SU-DHL-6 (cell line): ENCODE measurements at regions not wholly inside any gene's neighbourhood (a gene's known extent, or its start where the extent isn't known, plus 50 kb on each side); places are given as distances from the start of the nearest gene placed in this dataset.

Experiments
- H2AFZ ChIP-seq: fragments of 200-600 bp; sonication (generic); 2 replicates; pipeline ENCODE4 v1.6.1; 2014; ENCODE audit warnings: low read depth, mild to moderate bottlenecking, moderate library complexity, mixed read lengths, antibody characterized with exemption, low read length; ENCODE audit not compliant: severe bottlenecking
- H3F3A ChIP-seq: fragments of 200-600 bp; shearing (Covaris generic); 2 replicates; pipeline ENCODE4 v1.6.0; 2016; ENCODE audit warnings: antibody characterized with exemption, mild to moderate bottlenecking; ENCODE audit not compliant: insufficient read depth
- H3K27ac ChIP-seq: fragments of 200-600 bp; sonication (generic); 2 replicates; pipeline ENCODE4 v1.5.1; 2016; ENCODE audit warnings: low read depth, mild to moderate bottlenecking, low read length, moderate library complexity, mixed read lengths
- H3K27me3 ChIP-seq: fragments of 200-600 bp; sonication (generic), shearing (Covaris generic); 2 replicates; pipeline ENCODE4 v1.6.0; 2014; ENCODE audit warnings: mild to moderate bottlenecking, low read length
- H3K36me3 ChIP-seq: fragments of 200-600 bp; sonication (generic); 2 replicates; pipeline ENCODE4 v1.6.1; 2014; ENCODE audit warnings: mild to moderate bottlenecking, low read length, mixed read lengths
- H3K4me2 ChIP-seq: fragments of 300-600, 200-600 bp; shearing (Covaris generic), sonication (generic); 2 replicates; pipeline ENCODE4 v1.6.0; 2014; ENCODE audit warnings: low read length, low read depth, mild to moderate bottlenecking; ENCODE audit not compliant: poor library complexity, severe bottlenecking
- H3K4me3 ChIP-seq: fragments of 200-600 bp; sonication (generic); 2 replicates; pipeline ENCODE4 v1.5.1; 2014; ENCODE audit warnings: antibody characterized with exemption, low read length, mild to moderate bottlenecking, mixed read lengths; ENCODE audit not compliant: insufficient read depth, poor library complexity, severe bottlenecking
- H3K79me2 ChIP-seq: fragments of 200-600 bp; sonication (generic); 2 replicates; pipeline ENCODE4 v1.6.1; 2014; ENCODE audit warnings: mild to moderate bottlenecking, low read length, moderate library complexity; ENCODE audit not compliant: insufficient read depth
- H3K9ac ChIP-seq: fragments of 200-600 bp; sonication (generic); 2 replicates; pipeline ENCODE4 v1.7.0; 2014; ENCODE audit warnings: mild to moderate bottlenecking, low read length
- H3K9me2 ChIP-seq: fragments of 200-600 bp; sonication (generic); replicated peaks from 2 replicates; pipeline ENCODE4 v1.6.1; 2014; ENCODE audit warnings: low read length; ENCODE audit not compliant: insufficient read depth
- H3K9me3 ChIP-seq: fragments of 200-600 bp; sonication (generic); 2 replicates; pipeline ENCODE4 v1.6.1; 2014; ENCODE audit warnings: low read length, mixed read lengths; ENCODE audit not compliant: insufficient read depth
- H4K20me1 ChIP-seq: fragments of 200-600 bp; sonication (generic); 2 replicates; pipeline ENCODE4 v1.6.1; 2014; ENCODE audit warnings: low read depth, mild to moderate bottlenecking, antibody characterized with exemption, low read length, moderate library complexity, mixed read lengths
- CTCF ChIP-seq: fragments of 200-600 bp; sonication (generic); IDR thresholded peaks from one replicate; pipeline ENCODE4 v1.5.1; 2017; ENCODE audit warnings: antibody characterized with exemption, mild to moderate bottlenecking, low read length, moderate library complexity; ENCODE audit not compliant: insufficient read depth, poor library complexity, severe bottlenecking
- EZH2phosphoT487 ChIP-seq: fragments of 200-600 bp; sonication (generic), shearing (Covaris generic); conservative IDR thresholded peaks from 2 replicates; pipeline ENCODE4 v1.6.1; 2018; ENCODE audit warnings: mild to moderate bottlenecking, antibody characterized with exemption, low read length, moderate library complexity, mixed read lengths

GRCh38 chrX:134163836-134164235, 73.1 kb upstream of the CCDC160 start:
- no peaks in the 10 kb centered on the region for H3K9me3 ChIP-seq
- no peaks in the 10 kb centered on the region for H4K20me1 ChIP-seq

DNA sequence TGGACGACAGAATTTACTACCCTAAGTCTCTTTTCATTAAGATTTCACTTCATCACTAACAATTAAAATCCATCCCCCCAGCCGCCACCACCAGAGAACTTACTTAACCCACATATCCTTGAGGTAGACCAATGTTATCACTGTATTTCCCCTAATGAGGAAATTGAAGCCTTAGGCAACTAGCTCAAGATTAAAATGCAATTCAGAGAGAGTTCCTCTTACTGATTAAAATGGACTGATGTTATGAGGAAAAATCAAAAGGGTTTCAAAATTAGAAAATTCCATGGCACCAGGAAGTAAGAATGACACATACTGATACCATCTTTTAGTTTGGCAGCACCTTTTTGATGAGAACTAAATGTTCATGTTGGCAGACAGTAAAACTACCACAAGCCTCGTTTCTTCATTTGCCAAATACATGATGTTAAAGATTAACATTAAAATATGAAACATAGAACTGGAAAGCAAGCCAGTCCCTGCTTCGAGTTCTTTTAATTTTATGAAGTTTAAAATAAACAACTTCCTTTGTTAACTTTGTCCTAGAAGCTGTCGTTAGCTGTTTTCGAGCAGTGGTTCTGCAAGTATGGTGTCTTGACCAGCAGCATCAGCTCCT, 69.3 kb upstream of the CCDC160 start:
- no peak overlapping the region for H3K9ac ChIP-seq
- H3K27me3 ChIP-seq, result no peaks in the 10 kb centered on the region
- H3K27ac ChIP-seq, result no peak overlapping the region
- no peak overlapping the region for H3K4me3 ChIP-seq
- no peaks in the 10 kb centered on the region for H3K36me3 ChIP-seq
- H3K9me3 ChIP-seq, result no peaks in the 10 kb centered on the region
- H3F3A ChIP-seq, result no peaks in the 10 kb centered on the region
- H3K79me2 ChIP-seq, result no peaks in the 10 kb centered on the region
- no peaks in the 10 kb centered on the region for H3K9me2 ChIP-seq
- no peak overlapping the region for H3K4me2 ChIP-seq
- H2AFZ ChIP-seq, result no peak overlapping the region
- TF ChIP-seq EZH2phosphoT487 (no peak), CTCF (no peak)
- no peaks in the 10 kb centered on the region for H4K20me1 ChIP-seq

More at GRCh38 chrX:134163836-134164235, 73.1 kb upstream of the CCDC160 start:
- H3K4me3 ChIP-seq, result no peak overlapping the region
- H3K9ac ChIP-seq, result no peak overlapping the region
- no peaks in the 10 kb centered on the region for H3F3A ChIP-seq
- H3K9me2 ChIP-seq, result no peaks in the 10 kb centered on the region
- H3K27ac ChIP-seq, result no peak overlapping the region
- H3K27me3 ChIP-seq, result no peaks in the 10 kb centered on the region
- no peak overlapping the region for H3K4me2 ChIP-seq
- H2AFZ ChIP-seq, result no peak overlapping the region
- H3K36me3 ChIP-seq, result no peaks in the 10 kb centered on the region
- no peak for TF ChIP-seq EZH2phosphoT487
- no peak for TF ChIP-seq CTCF
- H3K79me2 ChIP-seq, result no peaks in the 10 kb centered on the region

DNA sequence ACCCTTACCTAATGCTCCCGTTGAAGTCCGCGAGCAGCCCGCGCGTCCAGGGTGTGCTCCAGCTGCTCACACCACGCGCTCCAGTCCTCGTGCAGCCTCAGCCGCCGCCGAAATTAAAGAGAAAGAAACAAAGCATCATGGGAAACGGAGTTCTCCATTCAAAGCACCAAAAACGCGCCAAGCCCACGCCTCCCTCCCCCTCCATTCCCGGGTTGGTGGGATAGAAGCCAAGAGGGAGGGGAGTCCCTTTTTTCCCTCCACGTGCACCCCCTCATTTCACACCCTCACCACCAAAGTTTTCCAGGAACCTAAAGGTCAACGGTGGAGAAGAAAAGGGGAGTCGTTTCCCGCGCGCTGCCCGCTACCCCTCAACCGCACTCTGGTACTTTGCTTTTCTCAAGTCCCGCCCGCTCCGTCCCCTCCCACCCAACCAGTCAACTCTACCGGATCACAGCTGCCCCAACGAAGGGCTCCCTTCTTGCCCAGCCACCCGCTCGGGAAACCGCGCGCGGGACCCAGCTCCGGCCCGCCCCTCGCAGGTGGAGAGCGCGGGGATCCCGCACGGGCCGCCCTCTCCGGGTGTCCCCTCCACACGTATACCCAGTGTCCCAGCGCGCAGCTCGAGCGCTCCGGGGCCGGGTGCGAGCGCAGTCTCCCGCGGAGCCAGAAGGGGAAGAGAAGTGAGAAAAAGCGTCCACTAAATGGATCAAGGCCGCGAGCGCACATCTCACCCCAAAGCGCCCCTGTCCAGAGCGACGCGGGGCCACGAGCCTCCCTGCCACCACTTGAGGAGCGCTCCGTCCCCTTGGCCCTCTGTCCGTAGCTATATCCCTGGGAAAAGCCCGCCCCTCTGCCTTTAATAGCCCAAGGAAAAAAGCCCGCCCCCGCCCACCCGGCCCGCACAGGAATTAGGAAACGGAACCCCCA, 65.1 kb upstream of the CCDC160 start:
- H3F3A ChIP-seq, result no peaks in the 10 kb centered on the region
- no peaks in the 10 kb centered on the region for H3K27me3 ChIP-seq
- no peaks in the 10 kb centered on the region for H3K36me3 ChIP-seq
- no peaks in the 10 kb centered on the region for H3K79me2 ChIP-seq
- H3K27ac ChIP-seq, result no peak overlapping the region
- no peaks in the 10 kb centered on the region for H3K9me3 ChIP-seq
- TF ChIP-seq CTCF (no peak), EZH2phosphoT487 (no peak)
- no peaks in the 10 kb centered on the region for H3K9me2 ChIP-seq
- H2AFZ ChIP-seq, result no peak overlapping the region
- H4K20me1 ChIP-seq, result no peaks in the 10 kb centered on the region
- H3K4me3 ChIP-seq, result no peak overlapping the region
- H3K4me2 ChIP-seq, result no peak overlapping the region
- no peak overlapping the region for H3K9ac ChIP-seq
